GM13976 (cell line): ENCODE measurements at regions not wholly inside any gene's neighbourhood (a gene's known extent, or its start where the extent isn't known, plus 50 kb on each side); places are given as distances from the start of the nearest gene placed in this dataset.

Experiments used
- DNase-seq: peaks from one replicate; pipeline ENCODE4 v3.0.0; 2012; ENCODE audit warnings: low spot score
- CTCF ChIP-seq: IDR thresholded peaks from 2 replicates; pipeline ENCODE4 v1.5.1; 2012; ENCODE audit warnings: borderline replicate concordance, mild to moderate bottlenecking; ENCODE audit not compliant: insufficient read depth; ENCODE audit errors: extremely low read depth, missing control alignments, control extremely low read depth
- in situ Hi-C: fragments of 300-500 bp; cut with MboI; formaldehyde crosslinking; loops from one replicate; pipeline ENCODE4 v1.12.0; 2022; ENCODE audit warnings: low sequenced_read_pairs, mixed read lengths, inconsistent platforms; ENCODE audit not compliant: unreplicated experiment

- in situ Hi-C loops = no loop called here
- no peak for TF ChIP-seq CTCF
- DNase-seq = no peak
Measured at GRCh38 chr14:100979079-100979478, 75.6 kb upstream of the RTL1 start.

DNA sequence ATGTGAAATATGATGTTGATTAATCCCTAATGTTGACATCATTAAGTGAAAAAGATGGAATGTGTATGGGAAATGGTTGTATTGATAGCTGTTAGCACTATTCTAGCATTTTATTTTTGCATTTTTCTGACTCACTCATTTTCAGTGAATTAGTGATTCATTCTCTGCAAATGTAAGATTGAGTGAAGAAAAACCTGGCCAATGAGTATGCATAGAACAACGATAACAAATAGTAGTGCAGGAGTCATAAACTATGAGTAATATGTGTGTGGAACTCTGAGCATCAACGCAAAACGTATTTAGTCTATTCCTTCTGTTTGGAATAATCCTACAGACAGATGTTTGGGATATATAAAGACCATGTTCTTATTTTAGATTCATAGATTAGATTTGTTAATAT, 76.3 kb upstream of the RTL1 start:
- no peak for DNase-seq
- TF ChIP-seq CTCF = no peak
- in situ Hi-C loops = no loop called here

DNA sequence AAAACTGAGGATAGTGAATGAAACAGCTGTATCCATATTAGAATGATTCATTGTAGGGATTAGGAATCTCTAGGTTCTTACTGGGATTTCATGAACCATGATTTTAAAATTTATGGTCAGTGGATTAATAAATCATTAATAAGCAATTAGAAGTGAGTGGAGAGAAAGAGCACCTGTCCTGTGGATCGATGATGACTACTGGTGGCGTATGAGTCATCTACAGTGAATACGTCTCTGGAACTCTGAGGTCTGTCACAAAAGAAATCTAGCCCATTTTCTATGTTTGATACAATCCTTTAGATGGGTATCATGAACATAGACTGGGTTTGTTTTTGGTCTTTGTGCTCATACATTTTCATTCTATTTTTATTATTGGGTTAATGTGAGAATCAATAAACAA, 77.3 kb upstream of the RTL1 start:
- in situ Hi-C loops = no loop called here
- DNase-seq = no peak
- no peak for TF ChIP-seq CTCF

DNA sequence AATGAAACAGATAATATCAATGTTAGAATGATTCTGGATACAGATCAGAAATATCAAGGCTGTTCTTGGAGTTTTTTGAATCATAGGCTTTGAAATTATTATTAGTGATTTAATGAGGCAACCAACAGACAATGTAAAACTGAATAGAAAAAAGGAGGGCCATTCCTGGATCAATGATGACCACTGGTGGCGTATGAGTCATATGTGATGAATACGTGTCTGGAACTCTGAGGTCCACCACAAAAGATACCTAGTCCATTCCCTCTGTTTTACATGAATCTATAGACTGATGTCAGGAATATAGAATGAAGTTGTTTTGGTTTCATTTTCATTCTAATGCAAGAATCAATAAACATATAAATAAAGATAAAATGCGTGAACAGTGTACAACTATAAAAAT, 78.3 kb upstream of the RTL1 start:
- TF ChIP-seq CTCF = no peak
- DNase-seq = no peak
- in situ Hi-C loops = no loop called here

GRCh38 chr14:100982353-100982752, 78.8 kb upstream of the RTL1 start:
- in situ Hi-C loops = no loop called here

DNA sequence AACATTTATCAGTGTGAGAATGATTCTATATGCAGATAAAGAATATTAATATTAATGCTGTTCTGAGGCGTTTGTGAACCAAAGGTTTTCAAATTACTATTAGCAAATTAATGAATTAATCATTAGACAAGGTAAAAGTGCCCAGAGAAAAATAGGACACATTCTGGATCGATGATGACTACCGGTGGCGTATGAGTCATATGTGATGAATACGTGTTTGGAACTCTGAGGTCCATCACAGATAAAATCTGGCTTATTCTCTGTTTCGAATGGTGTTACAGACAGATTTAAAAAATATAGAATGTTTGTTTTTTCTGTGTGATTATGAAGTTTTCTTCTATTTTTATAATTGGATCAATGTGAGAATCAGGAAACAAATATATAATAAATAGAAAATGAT, 79.2 kb upstream of the RTL1 start:
- DNase-seq = no peak
- TF ChIP-seq CTCF = no peak
- in situ Hi-C loops = no loop called here

More at GRCh38 chr14:100982353-100982752, 78.8 kb upstream of the RTL1 start:
- no peak for DNase-seq
- TF ChIP-seq CTCF = no peak

DNA sequence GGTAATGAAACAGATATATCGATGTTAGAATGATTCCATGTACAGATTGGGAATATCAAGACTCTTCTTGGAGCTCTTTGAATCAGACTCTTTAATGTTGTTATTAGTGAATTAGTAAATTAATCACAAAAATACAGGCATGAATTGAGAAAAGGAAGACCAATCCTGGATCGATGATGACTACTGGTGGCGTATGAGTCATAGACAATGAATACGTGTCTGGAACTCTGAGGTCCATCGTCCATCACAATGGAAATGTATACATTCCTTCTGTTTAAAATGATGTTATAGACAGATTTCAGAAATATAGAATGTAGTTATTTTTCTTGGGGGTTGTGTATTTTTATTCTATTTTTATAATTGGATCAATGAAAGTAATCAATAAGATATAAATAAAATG, 80.2 kb upstream of the RTL1 start:
- in situ Hi-C loops = no loop called here

More for the DNA sequence above, 80.2 kb upstream of the RTL1 start:
- DNase-seq = no peak
- no peak for TF ChIP-seq CTCF
